HCT116 (cell line): ENCODE measurements at regions not wholly inside any gene's neighbourhood (a gene's known extent, or its start where the extent isn't known, plus 50 kb on each side); places are given as distances from the start of the nearest gene placed in this dataset.

ENCODE experiments used
- ATAC-seq: fragments of 200-7000 bp; cut with Tn5 transposase; 2 replicates; pipeline ENCODE4 v1.9.1; 2020; ENCODE audit warnings: mild to moderate bottlenecking, moderate library complexity
- BruUV-seq: library from RNA; stranded (reverse); fragments of 400-500 nt; replicated peaks from 2 replicates; lab custom pipeline; 2021; lab: Mats Ljungman, UMichigan
- CTCF ChIA-PET: fragments of 300-600 bp; sonication (Branson Sonifier 250); formaldehyde crosslinking; loops from one replicate; lab custom pipeline; 2021; ENCODE audit warnings: antibody characterized with exemption; lab: Charles Lee
- POLR2A ChIA-PET: fragments of 300-600, 350-600 bp; sonication (Branson Sonifier 250); formaldehyde crosslinking; loops from one replicate; lab custom pipeline; 2021; ENCODE audit warnings: antibody characterized with exemption; lab: Charles Lee
- RAD21 ChIA-PET, 2 experiments: fragments of 300-600 bp; sonication (Branson Sonifier 250); formaldehyde crosslinking; loops; one replicate each; lab custom pipeline; 2023; ENCODE audit warnings: low total read pairs in 2 of 2; ENCODE audit not compliant: uncharacterized antibody in 2 of 2, unreplicated experiment in 2 of 2, low non-redundant PET in 1 of 2; lab: Charles Lee
- DNase-seq: peaks from one replicate; pipeline ENCODE4 v3.0.0-alpha.2; 2010; ENCODE audit warnings: low read depth, low spot score
- H2AFZ ChIP-seq: fragments of 200-600 bp; shearing (Covaris generic), sonication (generic); 2 replicates; pipeline ENCODE4 v1.6.1; 2017; ENCODE audit warnings: low read depth, mixed run types, mixed read lengths, antibody characterized with exemption, low read length; ENCODE audit not compliant: poor library complexity, severe bottlenecking
- H3K27ac ChIP-seq: 2 replicates; pipeline ENCODE4 v1.5.1; 2012; ENCODE audit warnings: low read depth, low read length
- H3K27me3 ChIP-seq: fragments of 200-600 bp; sonication (generic); 2 replicates; pipeline ENCODE4 v1.6.1; 2016; ENCODE audit warnings: mixed run types, low read length, mixed read lengths; ENCODE audit not compliant: insufficient read depth
- H3K36me3 ChIP-seq, 2 experiments: fragments of 200-500 bp in 1 of 2; fragments of 200-600 bp in 1 of 2; sonication (Bioruptor generic) in 1 of 2; sonication (generic) in 1 of 2; 2 replicates each; pipeline versions ENCODE4 v1.5.1 to v1.6.1; 2014 to 2016; ENCODE audit warnings: low read length in 2 of 2, inconsistent platforms in 1 of 2, mixed read lengths in 1 of 2, mixed run types in 1 of 2; ENCODE audit not compliant: insufficient read depth in 2 of 2, control insufficient read depth in 1 of 2
- H3K4me1 ChIP-seq, 2 experiments: fragments of 200-600 bp in 1 of 2; sonication (generic) in 1 of 2; 2 replicates each; pipeline versions ENCODE4 v1.5.1 to v1.6.1; 2012 to 2017; ENCODE audit warnings: low read length in 2 of 2, inconsistent platforms in 1 of 2, mild to moderate bottlenecking in 1 of 2, mixed read lengths in 1 of 2, mixed run types in 1 of 2, moderate library complexity in 1 of 2; ENCODE audit not compliant: insufficient read depth in 2 of 2, control insufficient read depth in 1 of 2
- H3K4me2 ChIP-seq: fragments of 200-600 bp; sonication (generic); 2 replicates; pipeline ENCODE4 v1.6.1; 2017; ENCODE audit warnings: mixed run types, low read length, mixed read lengths
- H3K4me3 ChIP-seq, 2 experiments: fragments of 200-600 bp in 1 of 2; sonication (generic) in 1 of 2; replicated peaks in 1 of 2; 2 replicates each; pipeline ENCODE4 v1.5.1; 2011 to 2016; ENCODE audit warnings: low read length in 2 of 2, control low read depth in 1 of 2, low read depth in 1 of 2, mild to moderate bottlenecking in 1 of 2, mixed read lengths in 1 of 2, mixed run types in 1 of 2
- H3K79me2 ChIP-seq: fragments of 200-600 bp; sonication (generic); 2 replicates; pipeline ENCODE4 v1.6.1; 2017; ENCODE audit warnings: mild to moderate bottlenecking, mixed run types, low read length, moderate library complexity, mixed read lengths; ENCODE audit not compliant: insufficient read depth
- H3K9ac ChIP-seq: fragments of 200-600 bp; sonication (generic); 2 replicates; pipeline ENCODE4 v1.6.1; 2016; ENCODE audit warnings: low read length, mixed read lengths
- H3K9me2 ChIP-seq: fragments of 200-600 bp; sonication (generic), shearing (Covaris generic); 2 replicates; pipeline ENCODE4 v1.6.1; 2017; ENCODE audit warnings: mixed run types, mild to moderate bottlenecking, moderate library complexity; ENCODE audit not compliant: insufficient read depth
- H3K9me3 ChIP-seq, 2 experiments: fragments of 200-500 bp in 1 of 2; fragments of 200-600 bp in 1 of 2; sonication (Bioruptor generic) in 1 of 2; sonication (generic) in 1 of 2; 2 replicates each; pipeline ENCODE4 v1.6.1; 2014 to 2017; ENCODE audit warnings: low read length in 2 of 2, mixed read lengths in 2 of 2, inconsistent platforms in 1 of 2, low read depth in 1 of 2, mild to moderate bottlenecking in 1 of 2, mixed run types in 1 of 2, moderate library complexity in 1 of 2; ENCODE audit not compliant: control insufficient read depth in 1 of 2, insufficient read depth in 1 of 2
- H4K20me1 ChIP-seq: fragments of 200-600 bp; sonication (generic), shearing (Covaris generic); 2 replicates; pipeline ENCODE4 v1.6.1; 2017; ENCODE audit warnings: mixed run types, mild to moderate bottlenecking, moderate library complexity; ENCODE audit not compliant: insufficient read depth
- CEBPB ChIP-seq: IDR thresholded peaks from 2 replicates; pipeline ENCODE4 v1.6.1; 2012; ENCODE audit warnings: low read depth
- ELF1 ChIP-seq: IDR thresholded peaks from 2 replicates; pipeline ENCODE4 v1.6.1; 2012; ENCODE audit warnings: low read depth, borderline replicate concordance
- EZH2 ChIP-seq: fragments of 200-600 bp; sonication (generic); IDR thresholded peaks from 2 replicates; pipeline ENCODE4 v1.6.1; 2017; ENCODE audit warnings: antibody characterized with exemption, mixed run types
- FOSL1 ChIP-seq: IDR thresholded peaks from 2 replicates; pipeline ENCODE4 v1.6.1; 2012; ENCODE audit warnings: low read depth
- JUND ChIP-seq: IDR thresholded peaks from 2 replicates; pipeline ENCODE4 v1.6.1; 2012
- POLR2AphosphoS5 ChIP-seq: IDR thresholded peaks from 2 replicates; pipeline ENCODE4 v1.6.1; 2011; ENCODE audit warnings: mild to moderate bottlenecking, low read depth, low read length, moderate library complexity
- SIN3A ChIP-seq: IDR thresholded peaks from 2 replicates; pipeline ENCODE4 v1.6.1; 2012; ENCODE audit warnings: low read depth
- SP1 ChIP-seq: IDR thresholded peaks from 2 replicates; pipeline ENCODE4 v1.6.1; 2012; ENCODE audit warnings: low read depth
- YY1 ChIP-seq: IDR thresholded peaks from 2 replicates; pipeline ENCODE4 v1.6.1; 2011; ENCODE audit warnings: low read length, low read depth, moderate library complexity, mild to moderate bottlenecking; ENCODE audit not compliant: insufficient replicate concordance; ENCODE audit errors: extremely low read depth
- ZFX ChIP-seq: fragments of 450-650 bp; IDR thresholded peaks from 2 replicates; pipeline ENCODE4 v1.6.1; 2017
- ZNF274 ChIP-seq: fragments of 200-500 bp; sonication (Bioruptor generic); IDR thresholded peaks from 2 replicates; pipeline ENCODE4 v1.6.1; 2014; ENCODE audit warnings: mild to moderate bottlenecking, low read depth, low read length, inconsistent platforms
- intact Hi-C: fragments of 100-400 bp; cut with micrococcal nuclease; formaldehyde crosslinking; loops from 2 replicates; pipeline ENCODE4 v1.10.0; 2022
- TF ChIP-seq, protein P1 (sequence below), 3 experiments: fragments of 200-600 bp in 1 of 3; sonication (generic) in 1 of 3; IDR thresholded peaks in 2 of 3; conservative IDR thresholded peaks in 1 of 3; 2 replicates each; pipeline ENCODE4 v1.5.1; 2012 to 2017; ENCODE audit warnings: low read depth in 2 of 3, low read length in 2 of 3, antibody characterized with exemption in 1 of 3, borderline replicate concordance in 1 of 3, control low read depth in 1 of 3, mild to moderate bottlenecking in 1 of 3, mixed read lengths in 1 of 3, mixed run types in 1 of 3, moderate library complexity in 1 of 3; ENCODE audit not compliant: insufficient read depth in 1 of 3
- TF ChIP-seq, protein P2 (sequence below): IDR thresholded peaks from 2 replicates; pipeline ENCODE4 v1.6.1; 2011; ENCODE audit warnings: mild to moderate bottlenecking, low read length, moderate library complexity; ENCODE audit not compliant: insufficient replicate concordance; ENCODE audit errors: extremely low read depth
- TF ChIP-seq, protein P3 (sequence below): IDR thresholded peaks from 2 replicates; pipeline ENCODE4 v1.6.1; 2012

DNA sequence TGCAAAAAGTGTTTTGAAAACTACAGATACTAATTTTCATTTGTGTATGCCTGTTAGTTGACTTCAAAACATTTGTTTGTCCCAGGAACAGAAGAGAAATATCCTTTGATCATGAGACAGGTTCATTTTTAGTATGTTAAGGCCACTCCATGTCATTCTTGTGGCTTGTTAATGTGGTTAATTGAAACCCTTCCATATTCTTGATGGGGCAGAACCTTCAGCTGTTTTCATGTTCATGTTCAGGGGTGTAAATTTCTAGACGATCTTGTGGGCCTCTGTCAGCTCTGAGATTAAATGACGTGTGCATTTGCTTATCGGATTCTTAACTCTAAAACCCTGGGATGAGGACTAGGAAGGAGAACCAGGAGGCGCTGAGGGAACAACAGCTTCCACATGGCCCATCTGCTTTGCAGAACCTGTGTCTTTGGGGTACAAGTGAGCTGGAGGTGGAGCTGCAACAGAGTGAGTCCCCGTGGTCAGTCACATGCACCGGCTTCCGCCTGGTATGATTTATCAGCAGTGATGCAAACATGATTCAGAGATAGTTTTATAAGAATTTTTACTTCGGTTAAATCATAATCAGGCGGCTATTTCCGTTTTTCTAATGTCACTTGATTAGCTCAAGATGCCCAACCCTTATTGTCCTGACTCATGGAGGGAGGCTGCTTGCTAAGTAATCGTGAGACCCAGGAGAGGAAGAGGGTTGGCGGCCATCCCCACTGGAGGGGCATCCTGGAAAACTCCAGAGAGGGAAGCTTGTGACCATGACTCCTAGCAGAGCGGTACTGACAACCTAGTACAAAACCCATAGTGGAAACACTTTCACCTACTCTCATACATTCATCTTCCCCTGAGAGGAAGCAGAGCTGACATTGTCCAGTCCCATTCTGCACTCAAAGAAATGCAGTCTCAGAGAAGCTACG, 138.4 kb downstream of the C9orf152 start (continued):
- TF ChIP-seq, protein P1, sequence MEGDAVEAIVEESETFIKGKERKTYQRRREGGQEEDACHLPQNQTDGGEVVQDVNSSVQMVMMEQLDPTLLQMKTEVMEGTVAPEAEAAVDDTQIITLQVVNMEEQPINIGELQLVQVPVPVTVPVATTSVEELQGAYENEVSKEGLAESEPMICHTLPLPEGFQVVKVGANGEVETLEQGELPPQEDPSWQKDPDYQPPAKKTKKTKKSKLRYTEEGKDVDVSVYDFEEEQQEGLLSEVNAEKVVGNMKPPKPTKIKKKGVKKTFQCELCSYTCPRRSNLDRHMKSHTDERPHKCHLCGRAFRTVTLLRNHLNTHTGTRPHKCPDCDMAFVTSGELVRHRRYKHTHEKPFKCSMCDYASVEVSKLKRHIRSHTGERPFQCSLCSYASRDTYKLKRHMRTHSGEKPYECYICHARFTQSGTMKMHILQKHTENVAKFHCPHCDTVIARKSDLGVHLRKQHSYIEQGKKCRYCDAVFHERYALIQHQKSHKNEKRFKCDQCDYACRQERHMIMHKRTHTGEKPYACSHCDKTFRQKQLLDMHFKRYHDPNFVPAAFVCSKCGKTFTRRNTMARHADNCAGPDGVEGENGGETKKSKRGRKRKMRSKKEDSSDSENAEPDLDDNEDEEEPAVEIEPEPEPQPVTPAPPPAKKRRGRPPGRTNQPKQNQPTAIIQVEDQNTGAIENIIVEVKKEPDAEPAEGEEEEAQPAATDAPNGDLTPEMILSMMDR (IDR thresholded peaks at IDR 0.05 in 2 of 3, conservative IDR thresholded peaks at IDR 0.05 in 1 of 3; ENCODE audit: borderline replicate concordance in 1 of 3, insufficient read depth in 1 of 3, low read depth in 2 of 3, low read length in 2 of 3) = no peak
- TF ChIP-seq, all 23 proteins: peak for 0

DNA sequence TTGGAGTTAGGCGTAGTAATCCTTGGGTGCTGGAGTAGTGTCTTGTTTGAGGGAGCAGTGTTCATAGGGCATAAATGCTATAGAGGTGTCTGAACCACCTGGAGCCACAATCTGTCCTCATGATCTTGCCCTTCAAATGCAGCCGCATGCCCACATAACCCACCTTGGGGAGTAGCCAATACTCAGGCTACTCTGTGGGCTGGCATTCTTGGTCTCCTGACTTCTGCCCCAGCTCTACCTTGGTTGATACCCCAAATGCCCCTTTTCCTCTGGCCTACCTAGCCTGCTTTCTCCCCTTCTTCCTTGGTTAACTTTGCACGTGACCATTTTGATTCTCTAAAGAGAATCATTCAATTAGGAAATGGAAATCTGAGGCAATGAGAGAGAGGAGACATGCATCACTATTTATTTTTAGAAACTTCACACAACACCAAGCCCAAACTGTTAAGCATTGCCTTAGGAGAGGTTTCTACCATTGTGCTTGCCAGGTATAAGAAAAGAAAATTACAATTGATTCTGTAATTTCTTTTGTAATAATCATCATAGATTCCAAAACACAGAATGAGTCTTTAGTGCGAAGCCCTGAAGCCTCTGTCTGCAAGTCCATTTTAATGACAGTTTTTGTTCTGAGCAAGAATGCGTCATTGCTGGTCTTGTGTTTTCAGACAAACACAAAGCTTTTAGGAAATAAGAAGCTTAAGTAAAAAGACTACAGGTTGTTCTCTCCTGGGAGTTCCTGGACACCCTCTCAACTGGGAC, 135.2 kb downstream of the C9orf152 start:
- no peak overlapping the region for H3K4me2 ChIP-seq
- TF ChIP-seq EZH2 (no peak), YY1 (no peak), SIN3A (no peak), FOSL1 (no peak), POLR2AphosphoS5 (no peak), JUND (no peak), ZFX (no peak), CEBPB (no peak), ELF1 (no peak), ZNF274 (no peak), SP1 (no peak)
- TF ChIP-seq, protein P2, sequence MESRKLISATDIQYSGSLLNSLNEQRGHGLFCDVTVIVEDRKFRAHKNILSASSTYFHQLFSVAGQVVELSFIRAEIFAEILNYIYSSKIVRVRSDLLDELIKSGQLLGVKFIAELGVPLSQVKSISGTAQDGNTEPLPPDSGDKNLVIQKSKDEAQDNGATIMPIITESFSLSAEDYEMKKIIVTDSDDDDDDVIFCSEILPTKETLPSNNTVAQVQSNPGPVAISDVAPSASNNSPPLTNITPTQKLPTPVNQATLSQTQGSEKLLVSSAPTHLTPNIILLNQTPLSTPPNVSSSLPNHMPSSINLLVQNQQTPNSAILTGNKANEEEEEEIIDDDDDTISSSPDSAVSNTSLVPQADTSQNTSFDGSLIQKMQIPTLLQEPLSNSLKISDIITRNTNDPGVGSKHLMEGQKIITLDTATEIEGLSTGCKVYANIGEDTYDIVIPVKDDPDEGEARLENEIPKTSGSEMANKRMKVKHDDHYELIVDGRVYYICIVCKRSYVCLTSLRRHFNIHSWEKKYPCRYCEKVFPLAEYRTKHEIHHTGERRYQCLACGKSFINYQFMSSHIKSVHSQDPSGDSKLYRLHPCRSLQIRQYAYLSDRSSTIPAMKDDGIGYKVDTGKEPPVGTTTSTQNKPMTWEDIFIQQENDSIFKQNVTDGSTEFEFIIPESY = no peak
- TF ChIP-seq, protein P1 (IDR thresholded peaks at IDR 0.05 in 2 of 3, conservative IDR thresholded peaks at IDR 0.05 in 1 of 3; ENCODE audit: borderline replicate concordance in 1 of 3, insufficient read depth in 1 of 3, low read depth in 2 of 3, low read length in 2 of 3) = no peak
- TF ChIP-seq, protein P3, sequence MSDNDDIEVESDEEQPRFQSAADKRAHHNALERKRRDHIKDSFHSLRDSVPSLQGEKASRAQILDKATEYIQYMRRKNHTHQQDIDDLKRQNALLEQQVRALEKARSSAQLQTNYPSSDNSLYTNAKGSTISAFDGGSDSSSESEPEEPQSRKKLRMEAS = no peak

More for the DNA sequence above, 135.2 kb downstream of the C9orf152 start:
- H3K9me3 ChIP-seq = no peaks in the 10 kb centered on the region
- no TSS peak for BruUV-seq
- ChIA-PET CTCF (no interaction called here), POLR2A (no interaction called here), RAD21 (no interaction called here)
- no peak for DNase-seq
- peaks cover 90% of the 10 kb centered on the region for H3K79me2 ChIP-seq
- H3K9ac ChIP-seq = no peak overlapping the region
- no peak overlapping the region for H2AFZ ChIP-seq
- no peak overlapping the region for H3K27ac ChIP-seq
- peaks cover 5% of the 10 kb centered on the region; the same call in 1 of the 2 replicates for H4K20me1 ChIP-seq
- H3K36me3 ChIP-seq = no peaks in the 10 kb centered on the region
- H3K4me1 ChIP-seq = peaks cover 0 to 5% of the 10 kb centered on the region in 2 experiments; a peak in 1 of 4 replicates
- H3K4me3 ChIP-seq = no peak overlapping the region
- H3K27me3 ChIP-seq = no peaks in the 10 kb centered on the region
- intact Hi-C loops = no loop called here
- no peaks in the 10 kb centered on the region for H3K9me2 ChIP-seq
- ATAC-seq = no peak
